KMS-11 (cell line): ENCODE measurements at regions not wholly inside any gene's neighbourhood (a gene's known extent, or its start where the extent isn't known, plus 50 kb on each side); places are given as distances from the start of the nearest gene placed in this dataset.

Experiments used
- H2AFZ ChIP-seq: fragments of 200-600 bp; sonication (generic); 2 replicates; pipeline ENCODE4 v1.6.1; 2016; ENCODE audit warnings: antibody characterized with exemption, mixed run types, low read depth
- H3K27ac ChIP-seq: fragments of 200-600 bp; sonication (generic); 2 replicates; pipeline ENCODE4 v1.6.1; 2016; ENCODE audit warnings: mild to moderate bottlenecking, mixed run types
- H3K27me3 ChIP-seq: fragments of 200-600 bp; sonication (generic); 2 replicates; pipeline ENCODE4 v1.6.1; 2017; ENCODE audit warnings: mild to moderate bottlenecking, low read depth, mixed run types, moderate library complexity; ENCODE audit not compliant: insufficient read depth
- H3K36me3 ChIP-seq: fragments of 200-600 bp; sonication (generic); 2 replicates; pipeline ENCODE4 v1.6.1; 2017; ENCODE audit warnings: mild to moderate bottlenecking, mixed run types; ENCODE audit not compliant: insufficient read depth
- H3K4me1 ChIP-seq: fragments of 200-600 bp; sonication (generic); 2 replicates; pipeline ENCODE4 v1.6.1; 2016; ENCODE audit warnings: mild to moderate bottlenecking, low read depth, mixed run types; ENCODE audit not compliant: poor library complexity, severe bottlenecking
- H3K4me2 ChIP-seq: fragments of 200-600 bp; sonication (generic); 2 replicates; pipeline ENCODE4 v1.7.0; 2016; ENCODE audit warnings: mild to moderate bottlenecking, mixed run types
- H3K4me3 ChIP-seq: fragments of 200-600 bp; sonication (generic); IDR thresholded peaks from 2 replicates; pipeline ENCODE4 v1.6.1; 2017; ENCODE audit warnings: low read depth, low read length, mixed read lengths; ENCODE audit not compliant: insufficient read depth
- H3K79me2 ChIP-seq: fragments of 200-600 bp; sonication (generic); 2 replicates; pipeline ENCODE4 v1.6.1; 2016; ENCODE audit warnings: low read depth, mixed run types; ENCODE audit not compliant: insufficient read depth
- H3K9ac ChIP-seq: fragments of 200-600 bp; sonication (generic); 2 replicates; pipeline ENCODE4 v1.6.1; 2016; ENCODE audit warnings: mild to moderate bottlenecking, mixed run types
- H4K20me1 ChIP-seq: fragments of 200-600 bp; sonication (generic); 2 replicates; pipeline ENCODE4 v1.6.1; 2016; ENCODE audit warnings: mild to moderate bottlenecking, mixed run types; ENCODE audit not compliant: insufficient read depth
- CTCF ChIP-seq: fragments of 200-600 bp; sonication (generic); conservative IDR thresholded peaks from 2 replicates; pipeline ENCODE4 v1.6.1; 2017; ENCODE audit warnings: low read depth, mild to moderate bottlenecking, antibody characterized with exemption, low read length, moderate library complexity, mixed read lengths

- Histone ChIP-seq H4K20me1 (no peaks in the 10 kb centered on the region), H3K27ac (peak overlapping the region; percentile 56), H3K4me1 (peaks cover 18% of the 10 kb centered on the region), H3K4me2 (peak overlapping the region; percentile 41; the same call in 1 of the 2 replicates), H3K9ac (peak overlapping the region; percentile 19; the same call in 1 of the 2 replicates), H2AFZ (peak overlapping the region; percentile 86), H3K27me3 (no peaks in the 10 kb centered on the region), H3K4me3 (no peak overlapping the region), H3K79me2 (no peaks in the 10 kb centered on the region), H3K36me3 (no peaks in the 10 kb centered on the region)
- TF ChIP-seq CTCF: no peak
These were observed 101.7 kb upstream of the TPM1 start for GRCh38 chr15:62940755-62941361.

DNA sequence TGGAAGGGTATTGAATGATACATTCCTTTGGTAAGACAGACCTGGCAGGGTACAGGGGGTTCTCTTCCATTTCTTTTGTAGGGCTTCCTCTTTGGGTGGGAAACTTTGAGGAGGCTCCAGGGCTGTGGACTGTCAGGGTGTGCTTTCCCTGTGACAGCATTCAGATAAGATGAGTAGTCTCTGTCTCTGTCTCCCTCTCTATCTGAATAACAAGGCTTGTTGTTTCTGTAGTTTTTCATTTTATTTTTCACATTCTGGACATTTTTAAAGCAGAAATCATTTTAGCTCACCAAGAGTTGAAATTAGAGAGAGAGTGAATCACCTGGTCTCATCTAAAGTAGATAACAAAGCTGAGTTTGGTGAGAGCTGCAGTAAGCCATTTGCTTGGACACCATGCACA, 100.8 kb upstream of the TPM1 start:
- no peak overlapping the region; the same call in 1 of the 2 replicates for H3K4me2 ChIP-seq
- no peaks in the 10 kb centered on the region for H4K20me1 ChIP-seq
- no peak overlapping the region for H3K27ac ChIP-seq
- H3K4me3 ChIP-seq: no peak overlapping the region
- no peak overlapping the region for H2AFZ ChIP-seq
- no peaks in the 10 kb centered on the region for H3K79me2 ChIP-seq
- peaks cover 18% of the 10 kb centered on the region for H3K4me1 ChIP-seq
- TF ChIP-seq CTCF: no peak
- no peaks in the 10 kb centered on the region for H3K36me3 ChIP-seq
- H3K27me3 ChIP-seq: no peaks in the 10 kb centered on the region
- H3K9ac ChIP-seq: no peak overlapping the region

- Histone ChIP-seq H3K4me3 (no peak overlapping the region), H4K20me1 (no peaks in the 10 kb centered on the region), H3K27ac (no peak overlapping the region), H3K79me2 (no peaks in the 10 kb centered on the region), H3K27me3 (no peaks in the 10 kb centered on the region), H3K4me2 (no peak overlapping the region), H3K4me1 (peaks cover 18% of the 10 kb centered on the region), H2AFZ (no peak overlapping the region), H3K9ac (no peak overlapping the region), H3K36me3 (no peaks in the 10 kb centered on the region)
- TF ChIP-seq CTCF: no peak
These were observed 100.1 kb upstream of the TPM1 start for GRCh38 chr15:62942428-62942827.

GRCh38 chr15:62945063-62945462, 97.5 kb upstream of the TPM1 start:
- H3K4me1 ChIP-seq: peaks cover 14% of the 10 kb centered on the region
- no peak overlapping the region for H3K27ac ChIP-seq
- H3K9ac ChIP-seq: no peak overlapping the region
- H3K79me2 ChIP-seq: no peaks in the 10 kb centered on the region
- H3K4me3 ChIP-seq: no peak overlapping the region
- H3K4me2 ChIP-seq: no peak overlapping the region
- no peak overlapping the region for H2AFZ ChIP-seq
- no peaks in the 10 kb centered on the region for H3K36me3 ChIP-seq
- no peaks in the 10 kb centered on the region for H4K20me1 ChIP-seq
- H3K27me3 ChIP-seq: no peaks in the 10 kb centered on the region
- no peak for TF ChIP-seq CTCF
